ENCODE measurements at regions not wholly inside any gene's neighbourhood (a gene's known extent, or its start where the extent isn't known, plus 50 kb on each side); places are given as distances from the start of the nearest gene placed in this dataset.

DNA sequence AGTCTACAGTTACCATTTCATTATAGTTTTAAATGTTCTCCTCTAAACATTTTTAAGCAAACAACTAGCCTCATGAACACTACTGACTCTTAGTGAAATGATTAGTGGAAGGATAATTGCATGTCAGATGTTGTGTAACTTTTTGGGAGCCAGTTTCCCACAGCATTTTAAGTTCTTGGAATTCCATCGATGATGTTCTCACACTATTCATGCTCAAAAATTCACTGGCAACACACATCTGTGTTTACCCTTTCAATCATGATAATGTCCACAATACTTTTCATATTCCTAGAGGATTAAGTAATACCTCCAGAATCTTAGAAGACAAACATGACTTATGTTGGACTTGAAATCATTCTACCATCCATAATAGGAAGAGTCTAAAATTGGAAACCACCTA lies 678.1 kb upstream of the ID4 start:
- Histone ChIP-seq H3K27me3 (ENCODE audit: control insufficient read depth, insufficient read depth, low read length, poor library complexity, severe bottlenecking) (no peaks in the 10 kb centered on the region), H3K9ac (ENCODE audit: extremely low read depth, low read length, poor library complexity, severe bottlenecking) (no peak overlapping the region), H3K4me3 (ENCODE audit: low read length) (no peak overlapping the region), H3K9me3 (ENCODE audit: control insufficient read depth, low read length) (no peaks in the 10 kb centered on the region), H3K4me1 (ENCODE audit: control insufficient read depth, insufficient read depth, low read length) (peaks cover 6% of the 10 kb centered on the region), H3K27ac (ENCODE audit: low read depth, low read length) (no peak overlapping the region), H3K36me3 (ENCODE audit: control insufficient read depth, insufficient read depth, low read length) (no peaks in the 10 kb centered on the region)
- H3K4me1 Mint-ChIP-seq: no peaks in the 10 kb centered on the region
- H3K36me3 Mint-ChIP-seq (ENCODE audit: low read depth): no peaks in the 10 kb centered on the region
- H3K27me3 Mint-ChIP-seq (ENCODE audit: insufficient read depth): no peaks in the 10 kb centered on the region
- no peaks in the 10 kb centered on the region for H3K9me3 Mint-ChIP-seq
- 40 to 56% methylated on average over 1 of the region's 1 CpG for WGBS, 2 experiments (ENCODE audit: insufficient coverage in 1 of 2, insufficient read length in 1 of 2)
- no peak overlapping the region for H3K27ac Mint-ChIP-seq
- no peak for DNase-seq
- TF ChIP-seq, protein P1, sequence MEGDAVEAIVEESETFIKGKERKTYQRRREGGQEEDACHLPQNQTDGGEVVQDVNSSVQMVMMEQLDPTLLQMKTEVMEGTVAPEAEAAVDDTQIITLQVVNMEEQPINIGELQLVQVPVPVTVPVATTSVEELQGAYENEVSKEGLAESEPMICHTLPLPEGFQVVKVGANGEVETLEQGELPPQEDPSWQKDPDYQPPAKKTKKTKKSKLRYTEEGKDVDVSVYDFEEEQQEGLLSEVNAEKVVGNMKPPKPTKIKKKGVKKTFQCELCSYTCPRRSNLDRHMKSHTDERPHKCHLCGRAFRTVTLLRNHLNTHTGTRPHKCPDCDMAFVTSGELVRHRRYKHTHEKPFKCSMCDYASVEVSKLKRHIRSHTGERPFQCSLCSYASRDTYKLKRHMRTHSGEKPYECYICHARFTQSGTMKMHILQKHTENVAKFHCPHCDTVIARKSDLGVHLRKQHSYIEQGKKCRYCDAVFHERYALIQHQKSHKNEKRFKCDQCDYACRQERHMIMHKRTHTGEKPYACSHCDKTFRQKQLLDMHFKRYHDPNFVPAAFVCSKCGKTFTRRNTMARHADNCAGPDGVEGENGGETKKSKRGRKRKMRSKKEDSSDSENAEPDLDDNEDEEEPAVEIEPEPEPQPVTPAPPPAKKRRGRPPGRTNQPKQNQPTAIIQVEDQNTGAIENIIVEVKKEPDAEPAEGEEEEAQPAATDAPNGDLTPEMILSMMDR (conservative IDR thresholded peaks at IDR 0.05): no peak
- H3K4me3 Mint-ChIP-seq: no peak overlapping the region

DNA sequence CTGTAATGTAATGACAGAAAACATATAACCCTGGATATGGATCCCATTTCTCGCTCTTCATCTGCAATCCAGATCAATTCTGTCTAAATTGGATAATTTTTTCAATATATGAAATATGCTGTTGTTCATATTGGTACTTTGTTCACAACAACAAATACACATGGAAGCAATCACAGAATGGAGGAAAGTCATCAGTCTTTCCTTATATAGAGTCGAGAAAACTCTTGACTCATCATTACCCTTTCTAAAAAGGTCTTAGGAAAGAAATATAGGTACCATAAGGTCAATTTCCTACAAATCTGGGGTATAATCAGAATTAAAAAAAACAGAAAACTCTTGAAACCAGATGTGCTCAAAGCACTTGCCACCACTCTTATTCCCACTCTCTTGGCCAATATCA lies 677.6 kb upstream of the ID4 start:
- Histone ChIP-seq H3K27ac (ENCODE audit: low read depth, low read length) (no peak overlapping the region), H3K9me3 (ENCODE audit: control insufficient read depth, low read length) (no peaks in the 10 kb centered on the region), H3K36me3 (ENCODE audit: control insufficient read depth, insufficient read depth, low read length) (no peaks in the 10 kb centered on the region), H3K4me1 (ENCODE audit: control insufficient read depth, insufficient read depth, low read length) (peaks cover 6% of the 10 kb centered on the region), H3K4me3 (ENCODE audit: low read length) (no peak overlapping the region), H3K27me3 (ENCODE audit: control insufficient read depth, insufficient read depth, low read length, poor library complexity, severe bottlenecking) (no peaks in the 10 kb centered on the region), H3K9ac (ENCODE audit: extremely low read depth, low read length, poor library complexity, severe bottlenecking) (no peak overlapping the region)
- TF ChIP-seq, protein P1 (conservative IDR thresholded peaks at IDR 0.05): no peak
- H3K4me1 Mint-ChIP-seq: no peaks in the 10 kb centered on the region
- H3K27ac Mint-ChIP-seq: no peak overlapping the region
- no peaks in the 10 kb centered on the region for H3K9me3 Mint-ChIP-seq
- DNase-seq: no peak
- H3K36me3 Mint-ChIP-seq (ENCODE audit: low read depth): no peaks in the 10 kb centered on the region
- no peak overlapping the region for H3K4me3 Mint-ChIP-seq
- no peaks in the 10 kb centered on the region for H3K27me3 Mint-ChIP-seq (ENCODE audit: insufficient read depth)
- WGBS, 2 experiments (ENCODE audit: insufficient coverage in 1 of 2, insufficient read length in 1 of 2): 80 to 82% methylated on average over 1 of the region's 2 CpGs

DNA sequence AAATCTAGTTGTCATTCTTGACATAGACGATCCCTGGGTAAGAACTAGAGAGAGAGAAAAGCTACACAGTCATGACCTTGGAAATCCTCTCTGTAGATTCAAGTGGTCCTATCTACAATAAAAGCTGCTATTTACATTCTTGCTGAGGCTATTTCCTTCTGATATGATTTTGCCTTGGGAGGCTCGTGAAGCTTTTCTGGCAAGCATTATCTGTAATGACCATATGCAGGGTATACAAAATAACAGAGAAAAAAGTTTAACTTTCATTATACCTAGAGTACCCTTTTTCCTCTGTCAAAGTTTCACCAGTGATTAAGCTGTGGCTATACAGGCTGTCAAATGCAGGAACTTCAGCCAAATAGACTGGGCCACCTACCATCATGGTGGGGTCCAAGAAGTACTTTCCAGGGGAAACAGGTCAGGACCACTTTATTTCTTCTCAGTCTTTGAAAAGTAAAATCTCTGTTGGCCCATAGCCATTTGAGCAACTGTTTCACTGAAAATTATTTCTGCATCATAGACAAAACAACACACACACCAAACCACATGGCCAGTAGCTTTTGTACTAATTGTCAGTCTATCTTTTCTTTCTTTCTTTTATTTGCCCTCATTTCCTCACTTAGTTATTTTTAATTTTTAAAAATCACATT lies 677.0 kb upstream of the ID4 start:
- H3K9me3 Mint-ChIP-seq: no peaks in the 10 kb centered on the region
- no peaks in the 10 kb centered on the region for H3K36me3 ChIP-seq (ENCODE audit: control insufficient read depth, insufficient read depth, low read length)
- no peaks in the 10 kb centered on the region for H3K9me3 ChIP-seq (ENCODE audit: control insufficient read depth, low read length)
- no peak overlapping the region for H3K4me3 Mint-ChIP-seq
- no peak overlapping the region for H3K27ac ChIP-seq (ENCODE audit: low read depth, low read length)
- no peak overlapping the region for H3K27ac Mint-ChIP-seq
- H3K4me1 ChIP-seq (ENCODE audit: control insufficient read depth, insufficient read depth, low read length): peaks cover 6% of the 10 kb centered on the region
- H3K36me3 Mint-ChIP-seq (ENCODE audit: low read depth): no peaks in the 10 kb centered on the region
- H3K9ac ChIP-seq (ENCODE audit: extremely low read depth, low read length, poor library complexity, severe bottlenecking): no peak overlapping the region
- H3K4me1 Mint-ChIP-seq: no peaks in the 10 kb centered on the region
- H3K27me3 Mint-ChIP-seq (ENCODE audit: insufficient read depth): no peaks in the 10 kb centered on the region
- no peaks in the 10 kb centered on the region for H3K27me3 ChIP-seq (ENCODE audit: control insufficient read depth, insufficient read depth, low read length, poor library complexity, severe bottlenecking)
- WGBS, 2 experiments (ENCODE audit: insufficient coverage in 1 of 2, insufficient read length in 1 of 2): 79 to 95% methylated on average over 2 of the region's 2 CpGs
- H3K4me3 ChIP-seq (ENCODE audit: low read length): no peak overlapping the region
- DNase-seq: no peak
- TF ChIP-seq, protein P1 (conservative IDR thresholded peaks at IDR 0.05): no peak

Measured in endodermal cell (in vitro differentiated cells).